Retinal pigment epithelial cell (primary cell): ENCODE measurements at regions not wholly inside any gene's neighbourhood (a gene's known extent, or its start where the extent isn't known, plus 50 kb on each side); places are given as distances from the start of the nearest gene placed in this dataset.

Experiments
- DNase-seq: peaks from one replicate; pipeline ENCODE4 v3.0.0-alpha.2; 2010; ENCODE audit warnings: low read depth
- H3K4me3 ChIP-seq: 2 replicates; pipeline ENCODE4 v1.5.1; 2011; ENCODE audit warnings: mild to moderate bottlenecking, low read length, control low read depth, moderate library complexity
- CTCF ChIP-seq: conservative IDR thresholded peaks from 2 replicates; pipeline ENCODE4 v1.5.1; 2011; ENCODE audit warnings: low read depth, low read length, control low read depth, inconsistent platforms

GRCh38 chr20:39853050-39853449 lies 836.0 kb downstream of the MAFB start:
- no peak overlapping the region for H3K4me3 ChIP-seq
- no peak for DNase-seq
- TF ChIP-seq CTCF: no peak

GRCh38 chr20:39851459-39851858 lies 837.6 kb downstream of the MAFB start:
- no peak for TF ChIP-seq CTCF
- H3K4me3 ChIP-seq: no peak overlapping the region
- DNase-seq: no peak

GRCh38 chr20:39850821-39851330 lies 838.2 kb downstream of the MAFB start:
- TF ChIP-seq CTCF: no peak
- H3K4me3 ChIP-seq: no peak overlapping the region
- peak; percentile 18 for DNase-seq

- no peak for DNase-seq
- TF ChIP-seq CTCF: no peak
- no peak overlapping the region for H3K4me3 ChIP-seq
Measured at GRCh38 chr20:39850246-39850645, 838.8 kb downstream of the MAFB start.

- no peak overlapping the region for H3K4me3 ChIP-seq
- no peak for TF ChIP-seq CTCF
- peak; percentile 58 for DNase-seq
Measured at GRCh38 chr20:39849664-39850063, 839.4 kb downstream of the MAFB start.

GRCh38 chr20:39849171-39849570 lies 839.9 kb downstream of the MAFB start:
- DNase-seq: no peak
- no peak for TF ChIP-seq CTCF
- no peak overlapping the region for H3K4me3 ChIP-seq

- TF ChIP-seq CTCF: no peak
- no peak for DNase-seq
- no peak overlapping the region for H3K4me3 ChIP-seq
Measured at GRCh38 chr20:39839399-39840119, 849.5 kb downstream of the MAFB start.
